Right hindlimb (tissue), 1 donor: ENCODE measurements at regions not wholly inside any gene's neighbourhood (a gene's known extent, or its start where the extent isn't known, plus 50 kb on each side); places are given as distances from the start of the nearest gene placed in this dataset.
A peak's percentile ranks its signal among the peaks of the same experiment; 100 is the strongest.

Experiments used
- DNase-seq: peaks from one replicate; pipeline ENCODE4 v3.0.0-alpha.2; 2018

GRCh38 chrX:5829469-5829868, 399.2 kb downstream of the NLGN4X start:
- no peak for DNase-seq

- DNase-seq: no peak
Measured at GRCh38 chrX:5829060-5829459, 399.6 kb downstream of the NLGN4X start.

- DNase-seq: peak; percentile 15
Measured at GRCh38 chrX:5823903-5824302, 404.8 kb downstream of the NLGN4X start.

- no peak for DNase-seq
Measured at GRCh38 chrX:5810636-5811035, 418.0 kb downstream of the NLGN4X start.

GRCh38 chrX:5807181-5807580, 421.5 kb downstream of the NLGN4X start:
- no peak for DNase-seq

GRCh38 chrX:5802391-5802790, 426.3 kb downstream of the NLGN4X start:
- no peak for DNase-seq

- no peak for DNase-seq
Measured at GRCh38 chrX:5791721-5792120, 436.9 kb downstream of the NLGN4X start.

- no peak for DNase-seq
Measured at GRCh38 chrX:5788910-5789309, 439.8 kb downstream of the NLGN4X start.

GRCh38 chrX:5780821-5781220, 447.8 kb downstream of the NLGN4X start:
- no peak for DNase-seq

- no peak for DNase-seq
Measured at GRCh38 chrX:5775846-5776430, 452.7 kb downstream of the NLGN4X start.

- no peak for DNase-seq
Measured at GRCh38 chrX:5774446-5774845, 454.2 kb downstream of the NLGN4X start.

- no peak for DNase-seq
Measured at GRCh38 chrX:5771441-5771840, 457.2 kb downstream of the NLGN4X start.

- DNase-seq: no peak
Measured at GRCh38 chrX:5756616-5757015, 472.1 kb downstream of the NLGN4X start.

GRCh38 chrX:5753291-5753690, 475.4 kb downstream of the NLGN4X start:
- no peak for DNase-seq

- DNase-seq: no peak
Measured at GRCh38 chrX:5752831-5753230, 475.8 kb downstream of the NLGN4X start.

GRCh38 chrX:5748586-5749150, 480.0 kb downstream of the NLGN4X start:
- peak; percentile 32 for DNase-seq

- no peak for DNase-seq
Measured at GRCh38 chrX:5746231-5746630, 482.4 kb downstream of the NLGN4X start.

GRCh38 chrX:5733501-5733900, 495.2 kb downstream of the NLGN4X start:
- DNase-seq: no peak

GRCh38 chrX:5730556-5730955, 498.1 kb downstream of the NLGN4X start:
- DNase-seq: no peak

GRCh38 chrX:5726224-5726623, 502.4 kb downstream of the NLGN4X start:
- no peak for DNase-seq

GRCh38 chrX:5724123-5724522, 504.5 kb downstream of the NLGN4X start:
- no peak for DNase-seq

GRCh38 chrX:5718651-5719050, 510.0 kb downstream of the NLGN4X start:
- DNase-seq: no peak

GRCh38 chrX:5716666-5717065, 512.0 kb downstream of the NLGN4X start:
- no peak for DNase-seq

GRCh38 chrX:5708251-5708650, 520.4 kb downstream of the NLGN4X start:
- DNase-seq: no peak

GRCh38 chrX:5702890-5703289, 525.8 kb downstream of the NLGN4X start:
- no peak for DNase-seq
